GM06990 (cell line): ENCODE measurements at regions not wholly inside any gene's neighbourhood (a gene's known extent, or its start where the extent isn't known, plus 50 kb on each side); places are given as distances from the start of the nearest gene placed in this dataset.

Experiments used
- DNase-seq: peaks from one replicate; pipeline ENCODE4 v3.0.0-alpha.2; 2011; ENCODE audit not compliant: insufficient read length; ENCODE audit errors: extremely low read depth
- H3K27me3 ChIP-seq: replicated peaks from 2 replicates; pipeline ENCODE4 v1.6.0; 2011; ENCODE audit warnings: low read length; ENCODE audit not compliant: control insufficient read depth, insufficient read depth
- H3K36me3 ChIP-seq: 2 replicates; pipeline ENCODE4 v1.5.1; 2011; ENCODE audit warnings: low read length; ENCODE audit not compliant: control insufficient read depth, insufficient read depth
- H3K4me3 ChIP-seq: replicated peaks from 2 replicates; pipeline ENCODE4 v1.5.1; 2011; ENCODE audit warnings: low read depth, mild to moderate bottlenecking, control low read depth, low read length
- TF ChIP-seq, protein P1 (sequence below): IDR thresholded peaks from 2 replicates; pipeline ENCODE4 v1.5.1; 2011; ENCODE audit warnings: low read length, control low read depth, mild to moderate bottlenecking, inconsistent platforms; ENCODE audit not compliant: insufficient read depth, poor library complexity, severe bottlenecking

DNA sequence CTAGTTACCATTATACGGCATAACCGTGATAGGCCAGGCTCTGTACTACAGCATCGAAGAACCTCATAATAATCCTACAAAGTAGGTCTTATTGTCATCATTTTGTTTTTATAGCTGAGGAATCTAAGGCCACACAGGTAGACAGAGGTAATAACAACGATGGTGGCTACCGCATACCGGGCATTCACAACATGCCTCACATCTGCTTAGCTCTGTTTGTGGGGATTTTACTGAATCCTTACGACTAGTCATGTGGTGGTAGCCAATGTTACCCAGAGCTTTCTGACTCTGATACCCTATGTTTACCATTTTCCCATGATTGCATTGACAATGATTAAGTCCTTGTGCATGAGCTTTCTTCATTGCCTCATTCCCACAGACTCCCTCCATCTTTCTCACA, 269.4 kb downstream of the TCF7L2 start:
- no peaks in the 10 kb centered on the region; the same call in 1 of the 2 replicates for H3K27me3 ChIP-seq
- TF ChIP-seq, protein P1, sequence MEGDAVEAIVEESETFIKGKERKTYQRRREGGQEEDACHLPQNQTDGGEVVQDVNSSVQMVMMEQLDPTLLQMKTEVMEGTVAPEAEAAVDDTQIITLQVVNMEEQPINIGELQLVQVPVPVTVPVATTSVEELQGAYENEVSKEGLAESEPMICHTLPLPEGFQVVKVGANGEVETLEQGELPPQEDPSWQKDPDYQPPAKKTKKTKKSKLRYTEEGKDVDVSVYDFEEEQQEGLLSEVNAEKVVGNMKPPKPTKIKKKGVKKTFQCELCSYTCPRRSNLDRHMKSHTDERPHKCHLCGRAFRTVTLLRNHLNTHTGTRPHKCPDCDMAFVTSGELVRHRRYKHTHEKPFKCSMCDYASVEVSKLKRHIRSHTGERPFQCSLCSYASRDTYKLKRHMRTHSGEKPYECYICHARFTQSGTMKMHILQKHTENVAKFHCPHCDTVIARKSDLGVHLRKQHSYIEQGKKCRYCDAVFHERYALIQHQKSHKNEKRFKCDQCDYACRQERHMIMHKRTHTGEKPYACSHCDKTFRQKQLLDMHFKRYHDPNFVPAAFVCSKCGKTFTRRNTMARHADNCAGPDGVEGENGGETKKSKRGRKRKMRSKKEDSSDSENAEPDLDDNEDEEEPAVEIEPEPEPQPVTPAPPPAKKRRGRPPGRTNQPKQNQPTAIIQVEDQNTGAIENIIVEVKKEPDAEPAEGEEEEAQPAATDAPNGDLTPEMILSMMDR: no peak
- no peak for DNase-seq
- no peaks in the 10 kb centered on the region for H3K36me3 ChIP-seq
- no peak overlapping the region for H3K4me3 ChIP-seq

DNA sequence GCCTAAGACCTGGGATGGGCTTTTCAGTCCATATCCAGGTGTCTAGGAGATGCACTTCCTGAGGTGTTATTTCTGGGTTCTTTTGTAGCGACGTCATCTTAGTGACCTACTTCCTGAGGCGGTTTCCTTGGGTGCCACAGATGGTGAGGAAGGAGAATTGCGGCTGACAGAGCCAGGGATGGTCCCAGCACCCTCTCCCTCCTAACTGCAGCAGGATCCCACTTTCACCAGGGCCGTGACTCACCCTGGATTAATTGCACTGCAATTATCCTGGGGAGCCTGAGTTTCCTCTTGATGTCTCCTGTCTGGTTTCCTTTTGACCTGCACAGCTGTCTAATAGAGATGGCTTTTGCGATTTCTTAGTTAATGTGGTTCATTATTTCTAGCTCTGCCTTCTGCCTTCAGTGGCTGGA, 271.7 kb downstream of the TCF7L2 start:
- H3K36me3 ChIP-seq: no peaks in the 10 kb centered on the region
- no peaks in the 10 kb centered on the region; the same call in 1 of the 2 replicates for H3K27me3 ChIP-seq
- no peak overlapping the region for H3K4me3 ChIP-seq
- TF ChIP-seq, protein P1: no peak
- no peak for DNase-seq

DNA sequence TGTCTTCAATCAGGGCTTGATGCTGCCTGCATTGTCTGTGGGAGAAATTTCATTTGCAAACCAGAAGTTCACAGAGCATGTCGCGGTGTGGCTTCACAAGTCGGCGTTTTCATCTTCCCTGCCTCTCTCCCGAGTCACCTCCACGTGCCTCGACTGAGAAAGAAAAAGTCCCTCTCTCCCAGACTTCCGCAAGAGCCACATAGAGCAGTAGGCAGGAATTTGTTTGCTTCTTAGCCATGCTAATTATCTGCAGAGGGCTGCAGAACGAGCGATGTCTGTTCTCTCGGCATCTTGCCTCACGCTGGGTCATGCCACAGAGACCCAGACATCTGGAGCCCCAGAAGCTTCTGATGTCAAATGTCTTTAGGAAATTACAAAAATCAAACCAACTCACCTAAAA, 272.2 kb downstream of the TCF7L2 start:
- Histone ChIP-seq H3K27me3 (no peaks in the 10 kb centered on the region; the same call in 1 of the 2 replicates), H3K36me3 (no peaks in the 10 kb centered on the region), H3K4me3 (no peak overlapping the region)
- TF ChIP-seq, protein P1: no peak
- DNase-seq: no peak

DNA sequence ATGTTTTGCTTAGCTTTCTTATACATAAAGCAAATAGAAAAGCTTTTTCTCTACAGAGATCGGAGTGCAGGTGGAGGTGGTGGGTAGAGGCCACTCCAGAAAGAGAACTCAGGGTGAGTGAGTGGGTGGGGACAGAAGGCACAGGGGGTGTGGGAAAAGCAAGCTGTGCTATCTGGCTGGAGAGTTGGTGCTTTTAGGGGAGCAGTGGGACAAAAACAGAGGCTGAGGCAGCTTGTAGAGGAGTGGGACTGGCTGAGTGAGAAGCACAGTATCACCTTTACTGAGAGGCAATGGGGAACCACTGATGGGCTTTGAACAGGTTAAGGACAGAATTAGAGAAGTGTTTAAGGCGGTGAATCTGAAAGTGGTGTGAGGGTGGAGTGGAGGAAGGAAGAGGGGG, 275.3 kb downstream of the TCF7L2 start:
- no peak overlapping the region for H3K4me3 ChIP-seq
- TF ChIP-seq, protein P1: no peak
- no peaks in the 10 kb centered on the region for H3K36me3 ChIP-seq
- no peak for DNase-seq
- H3K27me3 ChIP-seq: no peaks in the 10 kb centered on the region; the same call in 1 of the 2 replicates

DNA sequence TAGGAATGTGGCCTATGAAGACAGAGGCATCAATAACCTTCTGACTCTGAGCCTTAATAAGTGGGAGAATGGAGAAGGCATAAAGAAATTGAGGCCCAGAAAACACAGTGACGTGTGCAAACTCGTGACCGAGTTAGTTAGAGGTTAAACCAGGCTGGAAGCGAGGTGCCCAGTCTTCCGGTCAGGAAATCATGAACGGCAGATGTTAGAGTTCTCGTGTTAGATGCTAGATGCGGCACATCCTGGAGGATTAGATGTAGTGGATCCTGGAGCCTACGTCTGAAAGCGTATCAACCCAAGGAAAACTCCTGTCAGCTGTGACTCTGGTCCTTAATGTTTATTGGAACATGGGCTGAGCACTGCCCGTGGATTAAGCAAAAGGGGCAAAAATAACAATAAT, 275.9 kb downstream of the TCF7L2 start:
- no peak for DNase-seq
- Histone ChIP-seq H3K36me3 (no peaks in the 10 kb centered on the region), H3K27me3 (no peaks in the 10 kb centered on the region; the same call in 1 of the 2 replicates), H3K4me3 (no peak overlapping the region)
- TF ChIP-seq, protein P1: no peak

DNA sequence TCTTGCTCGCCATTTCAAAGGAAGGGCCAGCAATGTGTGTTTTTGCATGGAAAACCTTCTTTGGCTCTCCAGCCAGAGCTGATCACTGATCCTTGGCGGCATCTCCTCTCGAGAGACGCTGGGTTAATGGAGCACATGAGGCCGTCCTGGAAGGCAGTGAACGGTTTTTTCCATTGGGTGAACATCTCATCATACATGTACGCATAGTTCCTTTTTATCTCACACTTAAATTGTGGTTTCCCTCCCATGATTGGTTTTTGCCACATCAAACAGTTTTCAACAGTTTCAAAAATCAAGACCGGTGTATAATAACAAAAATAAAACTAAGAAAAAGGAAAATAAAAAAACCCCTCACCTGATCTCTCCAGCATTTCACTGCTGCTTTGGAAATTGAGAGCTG, 276.4 kb downstream of the TCF7L2 start:
- Histone ChIP-seq H3K36me3 (no peaks in the 10 kb centered on the region), H3K27me3 (no peaks in the 10 kb centered on the region; the same call in 1 of the 2 replicates), H3K4me3 (no peak overlapping the region)
- TF ChIP-seq, protein P1: no peak
- no peak for DNase-seq
